DMS 273 (cell line): ENCODE measurements at regions not wholly inside any gene's neighbourhood (a gene's known extent, or its start where the extent isn't known, plus 50 kb on each side); places are given as distances from the start of the nearest gene placed in this dataset.

Experiments used
- DNase-seq: peaks from one replicate; lab custom pipeline; 2025; ENCODE audit not compliant: unreplicated experiment; lab: John Stamatoyannopoulos, UW

DNA sequence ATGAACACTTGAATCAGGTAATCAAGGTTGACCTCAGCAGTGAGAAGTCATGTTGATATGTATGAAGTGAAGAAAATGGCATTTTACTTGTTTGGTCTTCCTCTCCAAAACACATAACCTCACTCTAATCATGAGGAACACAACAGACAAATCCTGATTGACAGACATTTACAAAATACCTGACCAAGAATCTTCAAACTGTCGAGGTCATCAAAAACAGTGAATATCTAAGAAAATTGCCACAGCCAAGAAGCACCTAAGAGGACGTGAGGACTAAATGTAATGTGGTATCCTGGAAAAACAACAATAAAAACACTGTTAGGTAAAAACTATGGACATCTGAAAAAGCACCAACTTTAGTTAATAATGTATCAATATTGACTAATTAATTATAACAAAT, 129.5 kb upstream of the MAGEB18 start:
- DNase-seq = no peak

DNA sequence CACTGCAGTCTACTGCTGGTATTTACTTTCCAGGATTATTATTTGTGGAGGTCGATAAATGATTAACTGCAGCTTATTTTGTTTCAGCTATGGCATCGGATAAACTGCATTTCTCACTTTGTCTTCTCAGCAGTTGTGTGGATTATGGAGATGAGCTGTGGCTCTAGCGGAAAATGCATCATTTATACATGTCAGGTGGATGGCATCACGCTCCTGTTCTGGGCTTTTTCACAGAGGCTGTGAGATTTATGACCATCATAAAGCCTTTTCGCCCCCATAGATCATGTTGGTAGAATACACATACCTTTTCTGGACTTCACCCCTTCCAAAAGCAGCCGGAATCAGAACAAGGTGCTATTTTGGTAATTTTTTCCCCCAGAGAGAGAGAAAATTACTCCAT, 118.8 kb upstream of the MAGEB18 start:
- no peak for DNase-seq

DNA sequence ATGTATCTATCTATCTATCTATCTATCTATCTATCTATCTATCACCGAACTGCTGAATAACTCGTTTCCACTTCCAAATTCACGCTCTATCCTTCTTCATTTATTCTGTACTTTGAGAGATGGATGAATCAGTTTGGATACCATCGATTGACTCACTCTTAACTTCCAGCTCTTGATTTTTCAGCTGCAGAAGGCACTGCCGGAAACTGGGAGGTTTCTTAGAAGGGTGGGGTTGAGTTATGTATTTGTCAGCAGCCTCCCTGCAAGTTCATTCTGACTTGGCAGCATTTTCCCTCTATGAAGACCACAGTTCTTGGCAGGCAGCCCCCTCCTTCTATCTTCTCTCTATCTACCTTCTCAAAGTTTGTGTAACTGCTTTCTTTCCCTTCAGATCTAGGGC, 112.0 kb upstream of the MAGEB18 start:
- no peak for DNase-seq

DNA sequence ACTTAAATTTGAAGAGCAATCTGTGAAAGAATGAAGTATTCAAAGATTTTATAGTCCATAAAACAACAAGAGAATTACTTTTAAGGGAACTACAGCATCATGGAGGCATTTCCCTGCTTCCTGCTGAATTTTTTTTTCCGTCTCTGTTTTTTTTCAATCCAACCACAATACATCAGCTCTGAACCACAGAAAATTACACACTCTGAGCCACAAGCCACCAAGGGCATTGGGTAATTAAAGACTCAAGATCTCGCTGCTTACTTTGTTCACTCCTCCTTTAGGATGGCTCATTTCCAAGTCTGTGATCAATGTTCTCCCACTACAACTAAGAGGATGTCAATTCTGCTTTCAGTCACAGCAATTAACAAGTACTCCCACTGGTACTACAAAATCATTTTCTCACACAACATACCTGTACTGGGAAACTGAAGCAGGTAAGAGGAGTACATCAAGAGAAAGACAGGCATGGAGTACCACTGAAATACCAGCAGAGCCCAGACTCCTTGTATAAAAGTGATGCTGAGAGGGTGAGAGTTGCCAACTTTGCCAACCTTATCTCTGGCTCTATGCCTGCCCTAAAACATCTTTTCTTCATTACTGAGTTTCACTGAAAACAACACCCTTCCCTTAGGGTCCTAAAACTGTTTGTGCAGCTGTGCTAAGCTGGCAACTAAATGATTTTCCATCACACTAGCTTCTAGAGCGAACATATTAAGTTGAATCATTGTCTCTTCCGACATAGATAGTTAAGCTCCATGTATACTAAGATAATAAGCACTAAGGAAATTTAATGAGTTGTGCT, 105.8 kb upstream of the MAGEB18 start:
- no peak for DNase-seq

DNA sequence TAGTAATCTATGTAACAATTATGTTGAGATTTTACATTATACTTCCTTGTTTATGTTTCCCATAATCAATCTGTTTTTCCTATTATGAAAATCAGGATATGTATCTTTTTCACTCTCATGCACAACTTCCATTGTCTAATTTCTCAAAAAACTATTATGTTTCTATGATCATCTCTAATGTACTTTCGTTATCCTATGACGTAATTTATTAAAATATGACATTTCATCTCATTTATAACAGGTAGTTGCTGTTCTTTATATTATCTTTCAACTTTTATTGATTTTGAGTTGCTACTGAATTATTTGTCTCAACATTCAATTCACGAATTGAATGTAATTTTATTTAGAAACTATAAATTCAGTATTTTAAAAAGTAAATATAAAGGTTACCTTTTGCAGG, 100.8 kb upstream of the MAGEB18 start:
- DNase-seq = no peak

DNA sequence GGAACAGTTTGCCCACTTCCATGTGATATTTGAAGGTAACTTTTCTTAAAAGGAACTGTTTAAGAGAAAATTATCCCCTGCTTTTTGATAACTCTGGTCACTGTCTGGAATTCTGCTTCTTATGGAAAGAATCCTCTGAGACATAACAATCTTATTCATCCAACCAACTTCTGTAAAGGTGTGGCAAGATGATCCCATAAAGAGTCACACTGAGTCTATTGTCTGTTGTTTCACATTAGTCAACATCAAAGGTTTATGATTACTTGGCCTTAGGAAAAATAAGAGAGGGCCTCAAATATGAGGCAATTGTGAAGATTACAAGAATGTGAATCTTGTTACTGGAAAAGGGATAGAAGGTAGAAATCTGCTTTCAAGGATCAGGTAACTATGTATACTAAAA, 88.0 kb upstream of the MAGEB18 start:
- no peak for DNase-seq

DNA sequence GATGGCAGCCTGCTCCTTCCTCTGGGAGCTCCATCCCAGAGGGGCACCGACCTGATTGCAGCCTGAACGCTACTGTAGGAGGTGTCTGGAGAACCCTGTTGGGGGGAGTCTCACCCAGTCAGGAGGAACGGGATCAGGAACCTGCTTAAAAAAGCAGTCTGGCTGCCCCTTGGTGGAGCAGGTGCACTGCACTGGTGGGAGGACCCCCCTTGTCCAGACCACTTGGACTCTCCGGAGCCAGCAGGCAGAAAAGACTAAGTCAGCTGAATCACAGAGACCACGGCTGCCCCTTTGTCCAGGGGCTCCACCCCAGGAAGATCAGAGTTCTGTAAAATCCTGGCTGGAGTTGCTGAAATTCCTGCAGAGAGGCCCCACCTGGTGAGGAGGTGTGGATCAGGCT, 67.3 kb upstream of the MAGEB18 start:
- DNase-seq = no peak

DNA sequence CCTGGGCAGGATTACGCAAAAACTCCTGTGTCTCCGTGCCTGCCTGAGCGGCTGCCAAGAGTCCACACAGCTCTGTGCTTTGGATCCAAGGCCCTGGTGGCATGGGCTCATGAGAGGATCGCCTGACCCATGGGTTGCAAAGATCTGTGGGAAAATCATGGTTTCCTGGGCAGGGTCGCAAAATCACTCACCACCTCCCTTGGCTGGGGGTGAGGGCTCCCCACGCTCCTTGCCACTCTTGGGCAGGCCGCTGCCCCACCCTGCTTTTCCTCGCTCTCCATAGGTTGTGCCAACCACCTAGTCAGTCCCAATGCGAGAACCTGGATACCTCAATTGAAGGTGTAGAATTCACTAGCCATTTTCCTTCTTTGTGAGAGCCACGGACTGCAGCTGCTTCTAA, 66.5 kb upstream of the MAGEB18 start:
- DNase-seq = no peak

DNA sequence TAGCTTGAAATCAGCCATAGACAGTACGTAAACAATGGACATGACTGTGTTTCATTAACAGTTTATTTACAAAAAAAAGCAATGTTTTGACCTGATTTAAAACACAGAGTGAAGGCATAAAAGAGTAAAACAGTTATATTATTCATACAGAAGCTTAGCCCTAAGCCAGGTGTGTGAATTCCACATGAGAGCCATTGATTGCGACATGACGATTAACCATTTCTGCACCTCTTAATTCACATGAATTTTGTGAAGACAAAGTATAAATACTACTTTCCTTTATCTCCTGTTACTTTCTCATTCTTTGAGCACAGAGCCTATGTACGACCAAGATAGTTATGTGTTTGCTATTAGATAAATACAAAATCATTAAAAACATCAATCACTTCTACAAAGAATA, 55.0 kb upstream of the MAGEB18 start:
- no peak for DNase-seq
